Osteocyte (in vitro differentiated cells): ENCODE measurements at regions not wholly inside any gene's neighbourhood (a gene's known extent, or its start where the extent isn't known, plus 50 kb on each side); places are given as distances from the start of the nearest gene placed in this dataset.

ENCODE experiments used
- DNase-seq: peaks from one replicate; pipeline ENCODE4 v3.0.0; 2021; ENCODE audit warnings: mixed read lengths; ENCODE audit not compliant: unreplicated experiment; ENCODE audit errors: extremely low spot score
- H3K27ac Mint-ChIP-seq: one replicate; pipeline ENCODE4 v1.8.0; 2021; ENCODE audit warnings: mild to moderate bottlenecking, mixed read lengths; ENCODE audit not compliant: unreplicated experiment
- H3K27me3 Mint-ChIP-seq: one replicate; pipeline ENCODE4 v1.8.0; 2021; ENCODE audit warnings: mixed read lengths; ENCODE audit not compliant: unreplicated experiment
- H3K36me3 Mint-ChIP-seq: one replicate; pipeline ENCODE4 v1.8.0; 2021; ENCODE audit warnings: mixed read lengths; ENCODE audit not compliant: unreplicated experiment
- H3K4me1 Mint-ChIP-seq: one replicate; pipeline ENCODE4 v1.8.0; 2021; ENCODE audit warnings: mixed read lengths; ENCODE audit not compliant: unreplicated experiment
- H3K4me3 Mint-ChIP-seq: one replicate; pipeline ENCODE4 v1.8.0; 2021; ENCODE audit warnings: mild to moderate bottlenecking, moderate library complexity, mixed read lengths; ENCODE audit not compliant: unreplicated experiment
- H3K9me3 Mint-ChIP-seq: one replicate; pipeline ENCODE4 v1.8.0; 2021; ENCODE audit warnings: mixed read lengths; ENCODE audit not compliant: unreplicated experiment
- CTCF ChIP-seq: fragments of 200-600 bp; sonication (generic); IDR thresholded peaks from 2 replicates; pipeline ENCODE4 v1.5.0; 2021; ENCODE audit warnings: antibody characterized with exemption, mild to moderate bottlenecking, moderate library complexity

- Mint-ChIP-seq H3K27me3 (peaks cover 7% of the 10 kb centered on the region), H3K4me1 (no peaks in the 10 kb centered on the region), H3K36me3 (no peaks in the 10 kb centered on the region), H3K27ac (no peak overlapping the region), H3K9me3 (no peaks in the 10 kb centered on the region), H3K4me3 (no peak overlapping the region)
- DNase-seq, result no peak
- TF ChIP-seq CTCF, result no peak
Measured at GRCh38 chr4:127558088-127558487, 74.7 kb upstream of the INTU start.

GRCh38 chr4:127558489-127559407 lies 74.0 kb upstream of the INTU start:
- Mint-ChIP-seq H3K4me3 (no peak overlapping the region), H3K27me3 (peaks cover 7% of the 10 kb centered on the region), H3K36me3 (no peaks in the 10 kb centered on the region), H3K27ac (no peak overlapping the region), H3K9me3 (no peaks in the 10 kb centered on the region), H3K4me1 (no peaks in the 10 kb centered on the region)
- no peak for DNase-seq
- TF ChIP-seq CTCF, result no peak

GRCh38 chr4:127559981-127560380 lies 72.8 kb upstream of the INTU start:
- H3K27ac Mint-ChIP-seq, result no peak overlapping the region
- H3K36me3 Mint-ChIP-seq, result no peaks in the 10 kb centered on the region
- TF ChIP-seq CTCF, result no peak
- no peak for DNase-seq
- H3K4me1 Mint-ChIP-seq, result no peaks in the 10 kb centered on the region
- H3K4me3 Mint-ChIP-seq, result no peak overlapping the region
- peaks cover 5% of the 10 kb centered on the region for H3K27me3 Mint-ChIP-seq
- H3K9me3 Mint-ChIP-seq, result no peaks in the 10 kb centered on the region

DNA sequence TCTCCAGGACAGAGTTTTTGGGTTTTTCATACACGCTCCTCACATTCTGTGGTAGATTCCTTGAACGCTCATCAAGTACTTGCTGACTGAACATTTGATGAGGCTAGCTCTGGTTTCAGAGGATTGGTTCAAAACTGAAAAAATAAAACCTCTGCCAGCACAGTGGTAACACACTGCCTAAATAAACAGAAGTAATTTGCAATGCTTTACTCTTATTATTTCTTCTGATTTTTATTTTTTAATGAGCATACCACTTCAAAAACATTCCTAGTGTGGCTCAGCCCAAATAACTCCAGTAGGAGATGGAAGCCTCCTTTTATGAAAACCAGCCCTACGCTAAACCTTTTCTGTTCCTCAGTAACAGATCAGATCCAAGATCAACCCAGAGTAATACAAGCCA lies 72.0 kb upstream of the INTU start:
- H3K36me3 Mint-ChIP-seq, result no peaks in the 10 kb centered on the region
- H3K27ac Mint-ChIP-seq, result no peak overlapping the region
- H3K9me3 Mint-ChIP-seq, result no peaks in the 10 kb centered on the region
- H3K4me1 Mint-ChIP-seq, result no peaks in the 10 kb centered on the region
- no peak for TF ChIP-seq CTCF
- DNase-seq, result no peak
- no peak overlapping the region for H3K4me3 Mint-ChIP-seq
- H3K27me3 Mint-ChIP-seq, result peaks cover 5% of the 10 kb centered on the region

GRCh38 chr4:127574643-127575042 lies 58.1 kb upstream of the INTU start:
- no peak for TF ChIP-seq CTCF
- H3K27ac Mint-ChIP-seq, result no peak overlapping the region
- H3K27me3 Mint-ChIP-seq, result peaks cover 46% of the 10 kb centered on the region
- H3K36me3 Mint-ChIP-seq, result no peaks in the 10 kb centered on the region
- DNase-seq, result no peak
- peaks cover 14% of the 10 kb centered on the region for H3K4me1 Mint-ChIP-seq
- no peak overlapping the region for H3K4me3 Mint-ChIP-seq
- no peaks in the 10 kb centered on the region for H3K9me3 Mint-ChIP-seq
